ENCODE measurements at regions not wholly inside any gene's neighbourhood (a gene's known extent, or its start where the extent isn't known, plus 50 kb on each side); places are given as distances from the start of the nearest gene placed in this dataset.

GRCh38 chr5:124034963-124035362, 523.0 kb downstream of the CSNK1G3 start:
- TF ChIP-seq CTCF (IDR thresholded peaks at IDR 0.05): no peak
- TF ChIP-seq POLR2A (IDR thresholded peaks at IDR 0.05): no peak
